OCI-LY1 (cell line): ENCODE measurements at regions not wholly inside any gene's neighbourhood (a gene's known extent, or its start where the extent isn't known, plus 50 kb on each side); places are given as distances from the start of the nearest gene placed in this dataset.

ENCODE experiments used
- CTCF ChIP-seq: fragments of 200-600 bp; sonication (generic), shearing (Covaris generic); IDR thresholded peaks from 2 replicates; pipeline ENCODE4 v1.5.1; 2017; ENCODE audit warnings: mild to moderate bottlenecking, antibody characterized with exemption, low read length, moderate library complexity, mixed read lengths
- EZH2 ChIP-seq: fragments of 200-600 bp; sonication (generic), shearing (Covaris generic); IDR thresholded peaks from 2 replicates; pipeline ENCODE4 v1.8.0; 2017; ENCODE audit warnings: borderline replicate concordance, mixed run types, mild to moderate bottlenecking, antibody characterized with exemption, low read length, moderate library complexity, mixed read lengths

DNA sequence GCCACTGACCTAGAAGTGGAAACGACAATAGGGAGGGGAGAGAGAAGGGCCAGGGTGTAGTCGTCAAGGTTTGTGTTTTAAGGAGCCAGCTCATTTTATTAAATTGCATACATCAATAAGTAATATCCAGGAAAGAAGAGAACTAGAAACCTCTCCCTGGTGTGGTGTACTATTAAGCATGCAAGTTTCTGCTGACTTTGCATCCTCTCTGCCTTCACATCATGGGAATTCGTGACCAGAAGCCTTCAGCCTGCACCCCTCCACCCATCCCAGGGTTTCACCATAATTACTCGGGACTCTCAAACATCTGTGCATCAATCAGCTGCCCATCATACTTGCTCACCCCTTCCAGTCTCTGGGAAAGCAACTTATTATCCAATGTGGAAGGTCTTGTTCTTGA is 70.9 kb upstream of the UBE3A start:
- TF ChIP-seq CTCF (no peak), EZH2 (no peak)
